Gastroesophageal sphincter (tissue), 4 donors: ENCODE measurements at regions not wholly inside any gene's neighbourhood (a gene's known extent, or its start where the extent isn't known, plus 50 kb on each side); places are given as distances from the start of the nearest gene placed in this dataset.
"Not testable (repeated sequence)": the region's sequence is repeated elsewhere in the genome, so short reads cannot be mapped to it uniquely, and the experiment has no call there.

Source experiments
- ATAC-seq: fragments of 150-250 bp; one replicate; pipeline ENCODE4 v1.9.1; 2016; ENCODE audit warnings: mild to moderate bottlenecking, moderate library complexity
- H3K27ac ChIP-seq, 4 donors: fragments of 200-600 bp; sonication (generic) in 3 of 4; 1 replicate in 3 of 4; 2 replicates in 1 of 4; pipeline ENCODE4 v1.5.1; 2016 to 2019
- H3K27me3 ChIP-seq: fragments of 200-600 bp; sonication (generic); one replicate; pipeline ENCODE4 v1.5.1; 2019
- H3K36me3 ChIP-seq, 2 donors: fragments of 200-600 bp; sonication (generic); one replicate each; pipeline ENCODE4 v1.5.1; 2019; ENCODE audit warnings: control low read depth in 1 of 2
- H3K4me1 ChIP-seq, 3 donors: fragments of 200-600 bp; sonication (generic); 1 replicate in 2 of 3; 2 replicates in 1 of 3; pipeline ENCODE4 v1.5.1; 2016 to 2019; ENCODE audit warnings: control low read depth in 2 of 3
- H3K4me3 ChIP-seq, 2 donors: fragments of 200-600 bp; sonication (generic); one replicate each; pipeline ENCODE4 v1.5.1; 2019; ENCODE audit warnings: mild to moderate bottlenecking in 1 of 2, moderate library complexity in 1 of 2
- H3K9me3 ChIP-seq, 3 donors: fragments of 200-600 bp; sonication (generic); one replicate each; pipeline ENCODE4 v1.5.1; 2017 to 2019; ENCODE audit warnings: control low read depth in 2 of 3
- CTCF ChIP-seq, 4 experiments: fragments of 200-600 bp in 2 of 4; fragments of 450-650 bp in 2 of 4; sonication (generic) in 1 of 4; IDR thresholded peaks; one replicate each; pipeline ENCODE4 v1.5.1; 2017 to 2019; ENCODE audit warnings: antibody characterized with exemption in 4 of 4, mild to moderate bottlenecking in 2 of 4, moderate library complexity in 2 of 4
- EP300 ChIP-seq: sonication (generic); formaldehyde crosslinking; IDR thresholded peaks from one replicate; pipeline ENCODE4 v1.6.1; 2017; ENCODE audit warnings: antibody characterized with exemption, mild to moderate bottlenecking
- POLR2A ChIP-seq, 2 donors: fragments of 450-650 bp; IDR thresholded peaks; one replicate each; pipeline ENCODE4 v1.6.1; 2017; ENCODE audit warnings: antibody characterized with exemption in 2 of 2, mild to moderate bottlenecking in 2 of 2, moderate library complexity in 1 of 2
- POLR2AphosphoS5 ChIP-seq: sonication (generic); formaldehyde crosslinking; IDR thresholded peaks from one replicate; pipeline ENCODE4 v1.6.1; 2017; ENCODE audit warnings: antibody characterized with exemption
- WGBS, 2 donors: methylation state at CpG; one replicate each; pipeline ENCODE4 v1.1.5; 2018; ENCODE audit warnings: low coverage in 1 of 2; 5-methylcytosine and 5-hydroxymethylcytosine counted together

GRCh38 chr2:160753960-160754359 lies 260.4 kb upstream of the RBMS1 start:
- no peak for TF ChIP-seq EP300
- TF ChIP-seq CTCF (IDR thresholded peaks at IDR 0.05) = no peak
- no peak for TF ChIP-seq POLR2AphosphoS5
- Histone ChIP-seq H3K36me3 (no peaks in the 10 kb centered on the region), H3K27me3 (no peaks in the 10 kb centered on the region), H3K4me3 (no peak overlapping the region), H3K4me1 (no peaks in the 10 kb centered on the region), H3K9me3 (peaks cover 0 to 21% (median 0%) of the 10 kb centered on the region in 3 donors), H3K27ac (no peak overlapping the region)
- ATAC-seq = no peak

DNA sequence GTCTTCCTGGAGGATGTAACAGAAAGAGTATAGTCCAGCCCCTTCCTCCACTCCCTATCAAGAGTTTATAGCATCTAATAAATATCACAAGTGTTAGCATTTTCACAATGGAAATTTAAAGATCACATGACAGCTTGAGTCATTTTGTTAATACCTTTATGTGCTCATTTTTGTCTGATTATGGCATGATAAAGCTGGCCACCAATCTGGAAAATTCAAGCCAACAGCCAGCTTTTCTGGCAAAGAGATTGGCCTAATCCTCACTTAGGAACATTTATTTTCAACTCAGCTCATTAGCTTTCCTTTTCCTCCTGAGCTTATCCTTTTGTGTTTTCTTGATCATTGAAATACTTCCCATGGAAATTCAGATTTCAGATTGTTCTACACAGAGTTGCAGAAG lies 262.9 kb upstream of the RBMS1 start:
- Histone ChIP-seq H3K36me3 (no peaks in the 10 kb centered on the region), H3K9me3 (peaks cover 0 to 21% (median 0%) of the 10 kb centered on the region in 3 donors), H3K4me1 (no peaks in the 10 kb centered on the region), H3K4me3 (no peak overlapping the region), H3K27ac (no peak overlapping the region), H3K27me3 (no peaks in the 10 kb centered on the region)
- TF ChIP-seq POLR2A (IDR thresholded peaks at IDR 0.05) = no peak
- no peak for TF ChIP-seq EP300
- no peak for TF ChIP-seq CTCF (IDR thresholded peaks at IDR 0.05)
- no peak for TF ChIP-seq POLR2AphosphoS5
- no peak for ATAC-seq

- not testable (repeated sequence) for H3K4me3 ChIP-seq, H3K27me3 ChIP-seq, H3K27ac ChIP-seq, H3K4me1 ChIP-seq, H3K36me3 ChIP-seq, H3K9me3 ChIP-seq, ATAC-seq
- WGBS, 2 donors = 95 to 96% methylated on average over 4 to 15 of the region's 26 CpGs
Observed at GRCh38 chr2:160762493-160763128, 269.0 kb upstream of the RBMS1 start.

- H3K4me1 ChIP-seq = no peaks in the 10 kb centered on the region
- no peak overlapping the region for H3K27ac ChIP-seq
- peaks cover 0 to 10% (median 0%) of the 10 kb centered on the region in 3 donors for H3K9me3 ChIP-seq
- no peak for ATAC-seq
- H3K27me3 ChIP-seq = no peaks in the 10 kb centered on the region
- H3K36me3 ChIP-seq = no peaks in the 10 kb centered on the region
- H3K4me3 ChIP-seq = no peak overlapping the region
- TF ChIP-seq POLR2A (IDR thresholded peaks at IDR 0.05) = no peak
Observed at GRCh38 chr2:160783474-160783873, 289.9 kb upstream of the RBMS1 start.

GRCh38 chr2:160784034-160784433 lies 290.4 kb upstream of the RBMS1 start:
- 96 to 100% methylated on average over 3 of the region's 3 CpGs for WGBS, 2 donors
- no peak for ATAC-seq
- no peak overlapping the region for H3K4me3 ChIP-seq

More at GRCh38 chr2:160784034-160784433, 290.4 kb upstream of the RBMS1 start:
- Histone ChIP-seq H3K27me3 (no peaks in the 10 kb centered on the region), H3K4me1 (no peaks in the 10 kb centered on the region), H3K27ac (no peak overlapping the region), H3K9me3 (peaks cover 0 to 5% (median 0%) of the 10 kb centered on the region in 3 donors), H3K36me3 (no peaks in the 10 kb centered on the region)
- TF ChIP-seq CTCF (IDR thresholded peaks at IDR 0.05) (no peak), POLR2A (IDR thresholded peaks at IDR 0.05) (no peak), EP300 (no peak), POLR2AphosphoS5 (no peak)
